EL (cell line): ENCODE measurements at regions not wholly inside any gene's neighbourhood (a gene's known extent, or its start where the extent isn't known, plus 50 kb on each side); places are given as distances from the start of the nearest gene placed in this dataset.
A peak's percentile ranks its signal among the peaks of the same experiment; 100 is the strongest.

Experiments
- DNase-seq: peaks from one replicate; pipeline ENCODE4 v3.0.0-alpha.2; 2016

DNA sequence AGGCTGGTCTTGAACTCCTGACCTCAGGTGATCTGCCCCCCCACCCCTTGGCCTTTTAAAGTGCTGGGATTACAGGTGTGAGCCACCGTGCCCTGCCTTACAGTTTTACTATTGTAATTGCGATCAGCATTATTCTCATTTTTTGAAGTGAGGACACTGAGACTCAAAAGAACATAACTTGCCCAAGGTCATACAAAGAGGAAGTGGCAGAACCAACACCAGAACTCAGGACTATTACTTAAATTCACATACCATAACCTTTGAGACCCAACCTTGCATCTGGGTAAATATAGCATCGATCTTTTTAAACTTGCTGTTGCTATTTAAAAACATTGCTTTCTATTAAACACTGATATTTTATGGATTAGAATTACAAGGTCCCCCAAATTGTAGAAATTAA lies 54.2 kb downstream of the FOXI1 start:
- no peak for DNase-seq

DNA sequence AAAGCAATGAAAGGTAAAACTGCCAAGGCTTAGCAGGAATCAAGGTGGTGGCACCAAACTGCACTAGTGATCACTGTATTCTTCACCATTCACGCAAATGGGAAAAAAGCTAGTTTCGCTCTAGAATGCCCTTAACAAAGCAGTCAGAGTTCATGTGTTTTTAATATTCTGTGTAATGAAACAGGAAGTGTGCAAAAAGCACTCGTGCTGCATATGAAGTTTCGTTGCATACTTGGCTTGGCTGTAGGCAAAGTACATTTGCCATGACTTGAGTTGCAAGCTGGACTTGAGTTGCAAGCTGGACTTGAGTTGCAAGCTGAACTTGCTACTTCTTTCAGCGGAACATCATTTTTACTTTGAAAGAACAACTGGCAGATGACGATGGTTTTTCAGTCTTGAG lies 55.4 kb downstream of the FOXI1 start:
- DNase-seq: no peak

DNA sequence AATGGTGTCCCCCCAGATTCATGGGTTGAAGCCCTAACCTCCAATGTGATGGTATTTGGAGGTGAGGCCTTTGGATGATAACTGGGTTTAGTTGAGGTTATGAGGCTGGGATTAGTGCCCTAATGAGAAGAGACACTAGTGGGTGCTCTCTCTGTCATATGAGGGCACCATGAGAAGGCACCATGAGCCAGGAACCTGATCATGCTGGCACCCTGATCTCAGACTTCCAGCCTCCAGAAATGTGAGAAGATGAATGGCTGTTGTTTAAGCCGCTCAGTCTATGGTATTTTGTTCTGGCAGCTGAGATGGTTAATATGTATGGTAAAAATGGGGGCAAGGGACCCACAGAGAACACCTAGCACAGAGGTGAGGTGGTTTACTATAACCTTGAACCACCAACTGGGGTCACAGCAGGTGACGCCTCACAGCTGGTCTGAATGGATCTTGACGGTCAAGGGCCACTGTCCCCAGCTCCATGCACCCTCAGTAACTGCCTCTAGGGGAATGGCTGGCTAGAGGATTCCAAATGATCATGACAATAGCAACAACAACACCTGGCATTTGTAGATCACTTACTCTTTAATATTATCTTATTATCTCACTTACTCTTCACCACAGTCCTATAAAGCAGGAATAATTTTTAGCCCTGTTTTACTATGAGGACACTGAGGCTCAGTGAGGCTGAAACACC lies 57.1 kb downstream of the FOXI1 start:
- DNase-seq: no peak

DNA sequence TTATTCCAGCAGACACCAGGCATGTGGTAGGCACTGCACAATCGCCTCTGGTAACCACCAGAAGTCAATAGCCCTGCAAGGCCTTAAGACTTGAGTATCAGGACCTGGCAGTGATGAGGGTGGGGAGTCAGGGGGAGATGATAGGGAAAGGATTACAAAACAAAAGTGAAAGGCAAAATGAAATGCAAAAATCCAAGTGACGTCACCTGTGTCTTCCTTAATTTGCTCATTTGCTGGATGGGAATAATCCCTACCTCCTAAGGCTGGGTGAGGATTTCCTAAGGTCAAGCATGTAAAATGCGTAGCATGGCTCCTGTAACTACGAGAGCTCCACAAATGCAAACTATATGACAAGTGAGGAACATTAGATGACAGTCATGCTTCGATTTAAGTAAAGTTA lies 58.4 kb downstream of the FOXI1 start:
- DNase-seq: no peak

DNA sequence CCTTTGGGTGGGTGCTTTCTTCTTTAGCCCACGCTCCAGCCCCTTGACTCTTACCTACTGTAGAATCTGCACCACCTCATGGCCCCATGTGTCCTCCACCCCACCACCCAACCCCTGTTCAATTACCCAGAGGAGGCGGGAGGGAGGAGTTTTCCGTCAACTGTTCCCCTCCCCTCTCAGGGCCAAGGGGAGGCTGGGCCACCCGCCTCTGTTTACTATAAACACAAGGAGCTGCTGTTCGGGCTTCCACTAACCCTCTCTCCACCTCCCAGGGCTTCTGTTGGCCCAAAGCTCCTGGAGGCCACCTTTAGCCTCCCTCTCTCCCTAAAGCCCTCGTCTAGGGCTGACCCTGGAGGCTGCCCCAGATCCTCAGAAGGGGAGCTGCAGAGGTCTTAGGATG lies 59.2 kb downstream of the FOXI1 start:
- no peak for DNase-seq

DNA sequence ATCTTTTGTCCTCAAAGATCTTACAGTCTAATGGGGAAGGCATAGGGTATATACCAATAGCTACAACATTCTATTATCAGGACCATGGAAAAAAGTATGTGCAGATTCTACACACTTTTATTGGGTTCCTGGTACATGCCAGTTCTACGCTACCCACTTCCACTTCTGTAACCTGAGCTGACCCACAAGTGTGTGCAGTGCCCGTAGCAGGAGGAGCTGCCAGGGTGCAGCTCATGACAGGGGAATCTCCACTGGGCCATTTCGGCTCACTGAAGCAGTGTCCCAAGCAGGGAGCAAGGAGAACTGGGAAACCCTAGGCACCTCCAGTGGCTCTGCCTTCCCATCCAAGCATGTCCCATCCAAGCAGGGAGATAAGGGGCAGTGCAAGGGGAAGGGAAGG lies 60.4 kb downstream of the FOXI1 start:
- no peak for DNase-seq

DNA sequence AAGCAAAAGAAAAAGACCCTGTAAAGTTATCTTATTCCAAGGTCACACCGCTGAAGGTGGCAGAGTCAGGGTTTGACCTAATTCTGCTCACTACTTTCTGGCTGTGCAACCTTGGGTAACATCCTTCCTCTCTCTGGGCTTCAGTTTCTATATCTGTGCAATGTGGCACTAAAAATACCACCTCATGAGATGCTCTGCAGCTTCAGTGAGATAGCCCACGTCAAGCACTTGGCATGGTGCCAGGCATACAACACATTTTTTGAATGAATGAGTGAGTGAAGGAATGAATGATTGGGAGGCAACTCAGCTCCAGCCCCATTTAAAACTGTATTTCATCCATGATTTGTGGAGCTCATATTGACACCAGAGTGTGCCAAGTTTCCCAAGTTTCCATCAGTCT lies 62.3 kb downstream of the FOXI1 start:
- DNase-seq: no peak

DNA sequence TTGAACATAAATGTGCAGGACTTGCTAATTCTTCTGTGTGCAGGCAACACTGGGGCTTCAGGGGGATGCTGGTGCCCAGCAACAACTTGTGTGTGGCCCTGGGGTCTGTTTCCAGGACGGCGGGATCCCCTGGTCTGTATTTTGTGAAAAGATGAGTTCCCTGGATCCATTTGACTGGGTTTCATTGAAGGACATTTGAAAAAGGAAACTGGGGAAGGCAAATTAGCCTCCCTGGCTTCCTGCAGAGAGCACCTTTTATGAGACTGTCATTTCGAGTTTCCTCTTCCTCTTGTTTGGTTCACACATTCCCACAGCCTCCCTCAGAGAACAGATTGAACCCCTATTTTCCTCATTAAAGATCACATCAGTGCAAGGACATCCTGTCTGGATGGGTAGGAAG lies 63.1 kb downstream of the FOXI1 start:
- no peak for DNase-seq

DNA sequence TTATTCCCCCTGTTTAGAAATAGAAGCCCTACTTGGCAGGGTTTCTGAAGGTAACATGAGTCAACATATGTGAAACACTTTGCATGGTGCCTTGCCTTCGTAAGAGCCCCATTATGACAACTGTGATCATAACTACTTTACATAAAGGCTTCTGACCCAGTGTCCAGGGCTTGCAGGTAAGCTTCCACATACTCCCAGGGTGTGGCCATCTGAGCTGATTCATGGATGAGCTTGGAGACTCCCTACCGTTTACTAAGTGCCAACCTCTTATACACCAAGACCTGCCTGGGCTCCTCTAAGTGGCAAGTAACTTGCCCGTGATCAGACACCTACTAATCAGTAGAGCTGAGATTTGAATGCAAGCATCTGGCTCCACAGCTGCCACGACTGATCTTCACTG lies 62.8 kb upstream of the C5orf58 start:
- no peak for DNase-seq

DNA sequence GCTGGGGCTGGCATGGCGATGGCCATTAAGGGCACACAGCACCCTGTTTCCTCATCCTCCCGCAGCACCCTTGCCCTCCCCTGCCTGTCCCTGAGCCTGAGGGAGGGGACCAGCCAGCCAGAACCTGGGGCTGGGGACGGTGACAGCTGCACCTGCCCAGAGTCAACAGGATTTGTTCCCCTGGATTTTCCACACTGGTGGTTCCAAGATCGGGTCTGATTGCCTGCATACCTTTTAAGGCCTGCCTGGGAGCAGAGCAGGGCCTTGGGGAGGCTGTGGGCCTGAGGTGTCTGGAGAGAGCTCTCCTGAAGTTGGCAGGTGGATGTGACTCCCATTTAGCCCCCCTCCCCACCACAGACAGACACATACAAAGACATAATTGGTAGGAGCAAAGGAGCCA lies 61.0 kb upstream of the C5orf58 start:
- DNase-seq: no peak

DNA sequence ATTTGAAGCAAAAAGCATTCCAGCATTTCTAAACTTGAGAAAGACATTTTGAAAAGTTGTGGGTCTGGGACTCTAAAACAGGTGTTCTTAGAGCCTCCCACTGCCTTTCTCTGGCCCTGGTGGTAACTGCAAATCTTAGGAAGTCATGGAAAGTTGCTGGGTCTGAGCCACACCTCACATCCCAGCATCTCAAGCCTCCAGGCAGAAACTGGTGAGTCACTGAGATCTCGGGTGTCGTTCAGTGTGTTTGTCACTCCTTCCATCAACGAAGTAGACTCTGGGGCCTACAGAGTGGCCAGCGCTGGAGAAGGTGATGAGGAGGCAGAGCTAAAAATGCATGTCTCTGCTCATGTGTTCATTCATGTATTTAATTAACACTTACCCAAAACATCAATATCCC lies 59.6 kb upstream of the C5orf58 start:
- peak; percentile 72 for DNase-seq

DNA sequence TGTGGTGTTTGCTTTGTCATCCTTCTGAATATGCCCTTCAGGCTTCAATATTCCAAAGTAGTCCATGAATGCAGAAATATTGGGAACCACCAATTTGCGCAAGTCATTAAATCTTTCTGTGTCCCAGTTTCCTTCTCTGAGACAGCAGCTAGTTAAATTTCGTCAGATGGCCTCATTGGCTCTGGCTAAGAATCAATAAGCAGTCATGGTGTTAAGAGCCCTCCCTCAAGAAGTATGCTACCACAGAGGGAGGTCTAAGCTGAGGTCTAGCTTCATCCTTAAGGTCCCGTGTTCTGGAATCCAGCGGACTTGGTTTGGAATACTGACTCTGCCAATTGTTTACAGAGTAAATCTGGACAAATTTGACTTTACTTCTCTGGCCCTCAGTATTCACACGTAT lies 59.1 kb upstream of the C5orf58 start:
- no peak for DNase-seq

DNA sequence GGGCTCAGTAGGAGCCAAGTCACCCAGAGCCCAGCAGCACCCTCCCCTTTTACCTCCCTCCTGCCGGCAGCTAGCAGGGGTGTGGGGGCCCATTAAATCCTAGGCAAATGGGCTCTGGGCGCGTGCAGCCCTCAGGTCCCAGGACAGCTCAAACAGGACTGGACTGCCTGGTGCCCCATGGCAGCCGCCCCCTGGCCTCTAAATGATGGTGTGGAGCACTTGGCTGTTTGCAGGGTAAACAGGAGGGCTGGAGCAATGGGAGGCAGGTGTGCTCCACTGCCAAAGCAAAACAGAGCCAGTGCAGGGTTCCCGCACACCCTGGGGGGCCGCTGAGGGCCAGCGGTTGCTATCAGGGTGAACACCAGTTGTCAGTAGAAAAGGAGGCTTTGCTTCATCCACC lies 55.9 kb upstream of the C5orf58 start:
- no peak for DNase-seq

DNA sequence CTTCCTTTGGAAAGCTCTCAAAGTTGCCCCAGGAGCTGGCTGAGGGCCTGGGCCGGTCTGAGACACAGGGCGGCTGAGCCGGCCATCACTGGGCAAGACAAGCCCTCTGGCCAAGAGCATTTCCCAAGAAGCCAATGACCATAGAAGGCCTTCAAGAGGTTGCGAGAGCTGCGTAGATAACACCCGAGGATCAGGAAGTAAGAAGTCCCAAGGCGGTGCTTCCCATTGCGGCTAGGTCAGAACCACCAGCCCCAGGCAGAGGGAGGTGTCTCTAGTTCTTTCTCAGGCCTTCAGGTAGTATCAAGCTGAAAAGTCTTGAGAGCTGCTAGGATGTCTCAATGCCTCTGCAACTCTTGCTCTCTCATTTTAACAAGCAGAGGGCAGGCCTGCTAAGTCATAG lies 54.0 kb upstream of the C5orf58 start:
- no peak for DNase-seq

DNA sequence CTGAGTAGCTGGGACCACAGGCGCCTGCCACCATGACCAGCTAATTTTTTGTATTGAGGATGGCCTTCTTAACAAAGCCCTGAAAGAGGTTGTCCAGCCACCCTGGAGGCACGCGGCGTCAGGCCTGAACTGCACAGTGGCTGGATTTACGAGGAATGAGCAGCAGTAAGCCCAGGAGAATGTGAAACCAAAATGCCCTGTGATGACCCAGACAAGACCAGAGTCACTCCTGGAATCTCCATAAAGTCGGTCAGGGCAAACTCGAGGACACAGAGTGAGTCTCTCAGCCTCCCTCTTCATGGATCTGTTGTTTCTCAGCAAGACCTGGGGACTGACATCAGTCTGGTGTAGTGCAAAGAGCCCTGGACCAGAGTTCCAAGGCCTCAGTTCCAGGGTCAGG lies 53.2 kb upstream of the C5orf58 start:
- DNase-seq: peak; percentile 31

DNA sequence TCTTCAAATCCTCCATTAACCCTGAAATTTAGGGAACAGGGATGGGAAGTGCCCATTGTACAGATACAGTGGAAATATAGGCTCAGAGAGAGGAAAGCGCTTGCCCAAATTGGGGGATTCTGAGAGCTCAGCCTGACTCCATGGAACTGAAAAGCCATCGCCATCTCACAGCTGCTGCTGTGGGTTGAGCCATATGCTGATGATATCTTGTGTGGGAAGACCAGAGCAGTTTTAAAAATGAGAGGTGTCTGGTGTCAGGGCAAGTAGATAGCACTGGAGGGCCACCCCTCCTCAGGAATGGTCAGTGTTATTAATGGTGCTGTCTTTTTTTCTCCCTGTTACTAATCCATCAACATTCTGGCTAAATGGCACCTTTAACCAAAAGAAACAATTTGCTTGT lies 50.9 kb upstream of the C5orf58 start:
- DNase-seq: no peak

DNA sequence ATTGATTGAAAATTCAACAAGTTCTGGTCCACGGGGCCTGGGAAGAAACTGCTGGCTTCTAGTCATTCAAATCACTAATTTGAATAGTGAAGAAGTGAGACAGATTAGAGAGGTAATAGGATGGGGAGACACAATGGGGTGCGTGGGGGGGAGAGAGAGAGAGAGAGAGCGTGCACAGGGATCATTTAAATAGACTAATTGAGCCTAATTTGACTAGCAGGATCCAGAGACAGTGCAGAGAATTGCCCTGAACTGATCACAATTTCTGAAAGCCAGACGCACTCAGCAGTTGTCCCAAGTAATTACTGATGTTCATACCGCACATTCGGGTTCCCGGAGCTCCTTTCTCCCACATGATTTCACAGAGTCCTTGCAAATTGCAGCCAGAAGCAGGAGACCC lies 50.3 kb upstream of the C5orf58 start:
- DNase-seq: no peak
